ENCODE measurements at regions not wholly inside any gene's neighbourhood (a gene's known extent, or its start where the extent isn't known, plus 50 kb on each side); places are given as distances from the start of the nearest gene placed in this dataset.

DNA sequence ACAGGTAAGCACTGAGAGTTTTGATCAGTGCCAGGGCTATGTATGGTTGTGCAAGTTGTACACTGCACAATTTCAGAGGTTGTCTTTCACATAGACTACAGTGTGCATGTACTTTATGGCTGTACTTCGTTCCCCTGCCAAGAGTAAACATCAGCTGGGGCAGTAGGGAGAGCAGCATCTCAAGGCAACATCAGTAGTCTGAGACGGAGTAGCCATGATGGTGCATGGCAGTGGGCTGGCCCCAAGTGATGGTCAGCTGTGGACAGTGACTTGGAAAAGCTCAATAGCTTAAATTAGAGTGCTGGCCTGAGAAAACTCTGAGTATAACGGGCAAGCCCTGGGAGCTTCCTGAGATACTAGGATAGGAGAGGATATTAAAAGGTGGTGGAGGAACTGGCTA is 165.5 kb downstream of the TFAP2B start:
- Mint-ChIP-seq H3K9me3 (no peaks in the 10 kb centered on the region), H3K27ac (no peak overlapping the region), H3K4me1 (peaks cover 3% of the 10 kb centered on the region), H3K36me3 (ENCODE audit: low read depth) (no peaks in the 10 kb centered on the region), H3K27me3 (ENCODE audit: low read depth) (peaks cover 7% of the 10 kb centered on the region), H3K4me3 (no peak overlapping the region)
- TF ChIP-seq, protein P1, sequence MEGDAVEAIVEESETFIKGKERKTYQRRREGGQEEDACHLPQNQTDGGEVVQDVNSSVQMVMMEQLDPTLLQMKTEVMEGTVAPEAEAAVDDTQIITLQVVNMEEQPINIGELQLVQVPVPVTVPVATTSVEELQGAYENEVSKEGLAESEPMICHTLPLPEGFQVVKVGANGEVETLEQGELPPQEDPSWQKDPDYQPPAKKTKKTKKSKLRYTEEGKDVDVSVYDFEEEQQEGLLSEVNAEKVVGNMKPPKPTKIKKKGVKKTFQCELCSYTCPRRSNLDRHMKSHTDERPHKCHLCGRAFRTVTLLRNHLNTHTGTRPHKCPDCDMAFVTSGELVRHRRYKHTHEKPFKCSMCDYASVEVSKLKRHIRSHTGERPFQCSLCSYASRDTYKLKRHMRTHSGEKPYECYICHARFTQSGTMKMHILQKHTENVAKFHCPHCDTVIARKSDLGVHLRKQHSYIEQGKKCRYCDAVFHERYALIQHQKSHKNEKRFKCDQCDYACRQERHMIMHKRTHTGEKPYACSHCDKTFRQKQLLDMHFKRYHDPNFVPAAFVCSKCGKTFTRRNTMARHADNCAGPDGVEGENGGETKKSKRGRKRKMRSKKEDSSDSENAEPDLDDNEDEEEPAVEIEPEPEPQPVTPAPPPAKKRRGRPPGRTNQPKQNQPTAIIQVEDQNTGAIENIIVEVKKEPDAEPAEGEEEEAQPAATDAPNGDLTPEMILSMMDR (IDR thresholded peaks at IDR 0.05; ENCODE audit: unreplicated experiment in 3 of 3) = no peak

DNA sequence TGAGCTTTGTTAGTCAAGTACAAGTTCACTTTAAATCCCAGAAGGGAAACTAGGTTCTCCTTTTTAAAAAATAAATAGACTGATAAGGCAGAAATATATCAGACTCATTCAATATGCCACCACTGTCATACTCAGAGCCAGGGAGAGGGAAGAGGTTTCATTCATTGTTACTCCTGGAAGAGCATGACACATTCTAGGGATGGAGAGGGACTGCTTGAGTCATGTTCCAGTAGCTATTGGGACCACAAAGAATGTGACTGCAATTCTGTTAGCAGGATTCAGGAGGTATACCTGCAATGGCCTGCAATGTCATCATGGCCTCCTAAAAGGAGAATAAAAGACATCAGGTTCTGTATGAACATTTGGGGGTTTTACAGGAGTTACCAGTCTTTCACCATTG is 167.6 kb downstream of the TFAP2B start:
- H3K27me3 Mint-ChIP-seq (ENCODE audit: low read depth) = no peaks in the 10 kb centered on the region
- no peak overlapping the region for H3K4me3 Mint-ChIP-seq
- H3K4me1 Mint-ChIP-seq = no peaks in the 10 kb centered on the region
- no peaks in the 10 kb centered on the region for H3K9me3 Mint-ChIP-seq
- H3K27ac Mint-ChIP-seq = no peak overlapping the region
- TF ChIP-seq, protein P1 (IDR thresholded peaks at IDR 0.05; ENCODE audit: unreplicated experiment in 3 of 3) = no peak
- H3K36me3 Mint-ChIP-seq (ENCODE audit: low read depth) = no peaks in the 10 kb centered on the region

DNA sequence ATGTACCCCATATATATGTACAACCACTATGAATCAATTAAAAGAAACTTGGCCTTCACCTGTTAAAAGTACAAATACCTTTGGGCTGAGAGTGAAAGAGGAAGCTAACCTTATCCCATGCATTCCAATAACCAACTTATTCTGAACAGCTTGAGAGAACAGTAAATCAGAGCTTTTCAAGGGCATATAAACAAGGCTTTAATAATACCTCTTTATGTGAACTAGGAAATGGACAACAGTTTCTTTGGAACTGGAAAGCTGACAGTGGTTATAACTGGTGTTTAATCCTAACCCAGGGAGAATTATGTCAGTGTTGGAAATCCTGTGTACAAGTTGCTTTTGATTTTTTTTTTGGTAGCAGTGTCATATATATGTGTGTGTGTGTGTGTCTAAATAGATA is 170.5 kb downstream of the TFAP2B start:
- Mint-ChIP-seq H3K4me3 (no peak overlapping the region), H3K27me3 (ENCODE audit: low read depth) (no peaks in the 10 kb centered on the region), H3K36me3 (ENCODE audit: low read depth) (no peaks in the 10 kb centered on the region), H3K9me3 (no peaks in the 10 kb centered on the region), H3K27ac (no peak overlapping the region), H3K4me1 (peaks cover 5% of the 10 kb centered on the region)
- TF ChIP-seq, protein P1 (IDR thresholded peaks at IDR 0.05; ENCODE audit: unreplicated experiment in 3 of 3) = no peak

DNA sequence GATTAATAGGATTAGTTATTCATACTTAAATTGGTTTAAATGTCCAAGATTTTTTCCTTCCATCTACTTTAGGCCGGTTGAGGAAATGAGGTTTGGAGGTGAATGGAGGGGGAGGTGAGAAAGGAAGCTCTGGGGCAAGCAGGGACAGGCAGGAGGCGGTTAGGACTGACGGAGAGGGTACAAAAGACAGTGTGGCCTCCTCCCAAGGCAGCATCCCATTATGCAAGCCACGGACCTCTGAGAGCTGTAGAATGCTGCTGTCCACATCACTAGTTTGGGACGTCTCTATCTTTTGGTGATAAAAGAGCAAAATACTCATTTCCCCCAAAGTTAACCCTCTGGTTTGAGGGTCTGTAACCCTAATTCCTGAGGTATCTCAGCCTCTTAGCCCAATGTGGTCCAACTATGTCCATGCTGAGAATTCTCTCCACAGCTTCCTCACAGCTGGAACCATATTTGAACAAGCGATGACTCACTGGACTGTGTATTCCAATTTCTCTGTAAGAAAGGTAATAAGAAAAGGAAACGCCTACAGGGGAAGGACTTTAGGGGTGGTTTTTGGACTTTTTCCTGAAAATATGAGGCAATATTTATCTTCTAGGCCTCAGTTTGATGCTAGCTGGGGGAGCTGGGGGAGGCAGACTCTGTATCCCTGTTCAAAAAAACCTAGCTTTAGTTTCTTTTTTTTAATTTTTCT is 172.2 kb downstream of the TFAP2B start:
- TF ChIP-seq, protein P1 (IDR thresholded peaks at IDR 0.05; ENCODE audit: unreplicated experiment in 3 of 3) = no peak

DNA sequence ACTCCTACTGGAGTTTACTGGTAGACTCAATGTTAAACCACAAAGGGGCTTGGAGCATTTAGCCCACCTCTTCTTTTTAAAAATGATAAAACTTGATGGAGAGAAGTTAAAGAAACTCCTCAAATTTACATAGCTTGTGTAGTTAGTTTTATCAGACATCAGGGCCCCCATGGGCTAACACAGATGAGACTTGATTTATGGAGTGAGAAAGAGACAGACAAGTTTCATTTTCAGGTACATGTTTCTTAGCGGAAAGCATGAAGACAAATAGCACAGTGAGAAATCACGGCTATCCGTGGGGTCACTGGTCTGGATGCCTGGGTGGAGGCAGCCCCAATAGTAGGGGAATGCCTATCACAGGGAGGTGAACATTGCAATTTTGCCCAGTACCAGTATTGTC is 173.6 kb downstream of the TFAP2B start:
- no peaks in the 10 kb centered on the region for H3K27me3 Mint-ChIP-seq (ENCODE audit: low read depth)
- no peaks in the 10 kb centered on the region for H3K36me3 Mint-ChIP-seq (ENCODE audit: low read depth)
- no peak overlapping the region for H3K27ac Mint-ChIP-seq
- H3K4me3 Mint-ChIP-seq = no peak overlapping the region
- peaks cover 5% of the 10 kb centered on the region for H3K4me1 Mint-ChIP-seq
- H3K9me3 Mint-ChIP-seq = no peaks in the 10 kb centered on the region
- TF ChIP-seq, protein P1 (IDR thresholded peaks at IDR 0.05; ENCODE audit: unreplicated experiment in 3 of 3) = no peak

More for the DNA sequence above, 172.2 kb downstream of the TFAP2B start:
- Mint-ChIP-seq H3K36me3 (ENCODE audit: low read depth) (no peaks in the 10 kb centered on the region), H3K27me3 (ENCODE audit: low read depth) (no peaks in the 10 kb centered on the region), H3K27ac (no peak overlapping the region), H3K4me3 (no peak overlapping the region), H3K4me1 (peaks cover 5% of the 10 kb centered on the region), H3K9me3 (no peaks in the 10 kb centered on the region)

Data from nephron (organoid).